Stimulated activated CD4-positive, alpha-beta T cell treated with anti-CD3 and anti-CD28 coated beads, Interleukin-12 subunit alpha, Interleukin-12 subunit beta, amount 100 ng/mL, for 24 hours (primary cell): ENCODE measurements at regions not wholly inside any gene's neighbourhood (a gene's known extent, or its start where the extent isn't known, plus 50 kb on each side); places are given as distances from the start of the nearest gene placed in this dataset.
"Not testable (repeated sequence)": the region's sequence is repeated elsewhere in the genome, so short reads cannot be mapped to it uniquely, and the experiment has no call there.

ENCODE experiments used
- DNase-seq, 2 experiments: peaks; one replicate each; pipeline ENCODE4 v3.0.0-alpha.2; 2020; ENCODE audit warnings: low read depth in 2 of 2

DNA sequence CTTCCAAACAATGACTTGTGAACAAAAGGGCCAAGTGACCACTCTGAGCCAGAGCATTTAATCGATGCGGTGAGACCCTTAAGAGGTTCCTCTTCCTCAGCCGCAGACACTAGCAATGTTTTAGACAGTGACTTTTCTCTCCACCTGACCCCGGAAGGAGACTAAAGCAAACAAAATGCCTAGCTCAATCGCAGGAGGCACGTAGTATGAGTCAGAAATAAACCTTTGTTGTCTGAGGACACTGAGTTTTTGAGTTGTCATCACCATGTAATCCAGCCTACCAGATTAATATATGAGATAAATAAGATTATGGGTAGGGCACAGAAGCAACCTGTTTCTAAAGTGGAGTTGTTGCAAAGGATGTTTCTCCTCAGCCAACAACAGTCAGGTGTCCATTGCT, 326.2 kb upstream of the DUSP10 start:
- DNase-seq = no peak

DNA sequence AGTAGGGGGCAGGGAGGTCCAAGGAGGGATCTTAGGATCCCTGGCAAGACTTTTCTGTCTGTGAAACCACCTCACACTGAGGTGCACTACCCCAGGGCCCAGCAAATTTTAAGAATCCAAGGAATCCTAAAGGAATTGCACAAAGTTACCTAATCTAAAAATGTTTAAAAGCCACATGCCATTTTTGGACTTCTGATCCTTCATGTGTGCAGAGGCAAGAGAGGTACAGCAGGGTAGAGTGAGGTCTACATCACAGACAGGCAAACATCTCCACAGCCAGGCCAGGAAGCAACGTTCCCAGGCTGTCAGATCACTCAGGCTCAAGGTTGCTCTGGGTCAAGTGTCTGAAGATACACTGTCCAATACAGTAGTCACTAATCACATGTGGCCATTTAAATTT, 324.6 kb upstream of the DUSP10 start:
- no peak for DNase-seq

DNA sequence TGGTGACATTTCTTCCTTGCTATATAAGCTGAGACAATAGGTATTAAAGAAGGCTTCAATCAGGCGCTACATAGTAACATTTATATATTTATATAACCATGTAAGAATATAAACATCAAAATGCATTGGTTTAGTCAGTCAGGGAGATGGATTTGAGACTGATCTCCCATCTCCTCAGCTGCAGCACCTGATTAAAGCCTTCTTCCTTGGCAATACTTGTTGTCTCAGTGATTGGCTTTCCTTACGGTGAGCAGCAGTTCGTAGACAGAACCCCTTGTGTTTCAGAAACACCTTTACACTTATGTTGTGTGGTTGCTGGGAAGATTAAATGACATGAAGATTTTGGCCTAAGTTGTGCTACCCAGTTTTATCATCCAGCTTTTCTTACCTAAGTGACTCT, 323.3 kb upstream of the DUSP10 start:
- no peak for DNase-seq

DNA sequence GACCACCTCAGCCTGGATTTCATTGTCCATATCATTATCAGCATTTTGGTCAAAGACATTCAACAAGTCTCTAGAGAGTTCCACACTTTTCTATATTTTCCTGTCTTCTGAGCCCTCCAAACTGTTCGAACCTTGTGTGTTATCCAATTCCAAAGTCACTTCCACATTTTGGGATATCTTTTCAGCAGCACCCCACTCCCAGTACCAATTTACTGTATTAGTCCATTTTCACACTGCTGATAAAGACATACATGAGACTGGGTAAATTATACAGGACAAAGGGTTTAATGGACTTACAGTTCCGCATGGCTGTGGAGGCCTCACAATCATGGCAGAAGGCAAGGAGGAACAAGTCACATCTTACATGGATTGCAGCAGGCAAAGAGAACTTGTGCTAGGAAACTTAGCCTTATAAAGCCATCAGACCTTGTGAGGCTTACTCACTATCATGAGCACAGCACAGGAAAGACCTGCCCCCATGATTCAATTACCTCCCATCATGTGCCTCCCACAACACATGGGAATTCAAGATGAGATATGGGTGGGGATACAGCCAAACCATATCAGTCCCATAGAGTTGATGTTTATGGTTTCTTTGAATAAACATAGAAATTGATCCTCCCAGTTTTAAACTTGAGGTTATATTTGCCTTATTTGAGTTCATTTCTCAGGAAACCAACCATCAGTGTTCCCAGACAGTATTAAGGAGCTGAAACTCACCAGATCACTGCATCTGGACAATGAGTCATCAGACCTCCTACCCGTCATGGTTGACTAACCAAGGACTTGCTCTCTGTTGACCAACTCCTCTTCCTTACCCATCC, 322.7 kb upstream of the DUSP10 start:
- DNase-seq = no peak

DNA sequence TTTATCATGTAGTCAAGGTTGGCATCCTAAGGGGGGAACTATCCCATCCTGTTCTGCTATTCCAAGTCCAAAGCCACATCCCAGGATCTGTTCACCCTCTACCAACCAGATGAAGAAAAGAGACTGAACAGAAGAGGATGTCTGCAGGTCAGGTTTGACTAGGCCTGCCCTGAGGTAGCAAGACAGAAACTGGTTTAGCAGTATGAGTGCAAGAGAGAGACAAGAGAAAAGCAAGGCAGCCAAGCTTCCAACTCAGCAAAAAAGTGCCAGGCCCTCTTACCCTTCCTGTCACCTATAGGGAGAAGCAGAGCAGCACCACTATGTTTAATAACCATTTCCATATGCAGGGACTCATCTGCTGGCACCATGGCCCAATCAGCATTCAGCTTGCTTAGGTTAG, 320.8 kb upstream of the DUSP10 start:
- DNase-seq = no peak

GRCh38 chr1:222061711-222062359, 319.9 kb upstream of the DUSP10 start:
- DNase-seq = no peak

- no peak for DNase-seq
These were observed 318.5 kb upstream of the DUSP10 start for GRCh38 chr1:222060210-222060916.

DNA sequence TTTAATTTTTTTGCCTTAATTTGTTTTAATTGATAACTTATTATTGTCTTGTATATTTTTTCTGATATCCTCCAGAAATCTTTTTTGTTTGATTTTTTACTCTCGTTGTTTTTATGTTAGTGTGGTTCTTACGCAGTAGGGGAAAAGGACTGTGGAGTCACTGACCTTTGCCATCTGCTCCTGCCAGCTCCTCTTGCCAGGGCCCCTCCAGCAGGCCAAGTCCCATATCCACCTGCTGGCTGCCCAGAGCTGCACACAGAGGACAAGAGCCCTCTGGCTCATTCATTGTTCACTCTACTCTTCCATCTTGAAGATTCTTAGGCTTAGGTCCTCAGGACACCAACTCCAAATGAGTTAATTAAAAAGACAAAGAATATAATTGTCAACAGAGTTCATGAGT, 316.4 kb upstream of the DUSP10 start:
- DNase-seq = no peak

GRCh38 chr1:222057162-222057561, 315.3 kb upstream of the DUSP10 start:
- DNase-seq = no peak

DNA sequence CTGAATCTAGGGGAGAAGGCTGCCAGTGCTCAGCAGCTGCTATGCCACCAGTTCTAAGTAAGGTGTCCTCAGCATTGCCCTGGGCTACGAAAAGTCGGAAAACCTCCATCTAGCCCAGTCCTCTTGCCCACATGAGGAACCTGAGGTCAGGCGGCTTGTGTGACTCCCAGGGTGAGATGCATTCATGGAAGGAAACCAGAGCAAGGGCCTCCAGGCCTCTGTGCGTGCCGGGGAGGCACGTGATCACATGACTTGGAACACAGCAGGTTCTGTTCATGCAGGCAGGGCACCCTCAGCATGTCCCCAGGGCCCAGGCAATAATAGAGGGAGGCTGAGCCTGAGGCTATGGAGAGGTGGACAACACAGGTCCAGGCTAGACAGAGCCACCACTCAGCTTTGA, 312.5 kb upstream of the DUSP10 start:
- no peak for DNase-seq

GRCh38 chr1:222053790-222054294, 312.0 kb upstream of the DUSP10 start:
- DNase-seq = no peak

GRCh38 chr1:222051311-222051710, 309.4 kb upstream of the DUSP10 start:
- not testable (repeated sequence) for DNase-seq

- not testable (repeated sequence) for DNase-seq
These were observed 307.8 kb upstream of the DUSP10 start for GRCh38 chr1:222049661-222050060.

GRCh38 chr1:222049176-222049575, 307.3 kb upstream of the DUSP10 start:
- no peak for DNase-seq

DNA sequence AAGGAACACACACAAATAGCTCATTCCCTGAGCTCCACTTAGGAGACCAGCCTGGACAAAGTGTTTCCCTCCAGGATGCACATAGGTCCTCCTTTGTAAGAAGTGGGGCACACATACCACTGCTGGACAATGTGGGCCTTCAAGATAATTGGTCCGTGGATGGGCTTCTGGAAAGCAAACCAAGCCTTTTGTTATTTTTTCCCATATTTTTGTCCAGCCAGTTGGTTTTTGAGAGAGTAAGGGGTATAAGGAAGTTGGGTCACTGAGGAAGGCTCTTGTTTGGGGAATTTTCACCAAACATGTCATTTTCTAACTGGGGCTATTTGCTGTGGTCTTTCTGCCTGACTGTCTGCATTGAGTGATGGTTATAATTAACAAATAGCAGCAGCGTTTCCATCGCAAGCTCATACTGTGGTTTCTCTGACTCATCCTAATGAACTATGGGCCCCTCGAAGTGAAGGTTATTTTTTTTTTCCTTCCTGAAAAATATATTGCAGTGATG, 306.3 kb upstream of the DUSP10 start:
- no peak for DNase-seq

GRCh38 chr1:222047366-222047765, 305.5 kb upstream of the DUSP10 start:
- no peak for DNase-seq

DNA sequence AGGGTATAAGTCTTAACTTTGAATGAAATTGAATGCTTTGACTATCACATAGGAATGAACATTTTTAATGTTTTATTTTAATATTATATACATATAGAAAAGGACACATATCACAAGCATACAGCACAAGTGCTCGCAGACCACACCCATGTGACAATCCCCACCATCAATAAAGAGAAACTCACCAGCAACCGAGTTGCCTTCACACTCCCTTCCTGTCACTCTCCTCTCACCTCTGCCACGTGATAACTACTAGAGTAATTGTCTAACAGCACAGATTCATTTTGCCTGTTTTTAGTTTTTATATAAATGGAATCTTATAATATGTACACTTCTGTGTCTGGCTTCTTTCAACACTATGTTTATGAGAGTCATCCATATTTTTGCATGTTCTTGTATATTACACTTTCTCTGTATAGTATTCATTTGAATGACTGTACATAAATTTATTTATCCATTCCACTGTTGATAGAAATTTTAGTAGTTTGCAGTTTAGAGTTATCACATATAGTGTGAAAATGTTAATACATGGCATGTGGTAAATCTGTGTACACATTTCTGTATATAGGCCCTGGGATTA, 304.9 kb upstream of the DUSP10 start:
- no peak for DNase-seq

GRCh38 chr1:222045786-222046185, 303.9 kb upstream of the DUSP10 start:
- DNase-seq = no peak

DNA sequence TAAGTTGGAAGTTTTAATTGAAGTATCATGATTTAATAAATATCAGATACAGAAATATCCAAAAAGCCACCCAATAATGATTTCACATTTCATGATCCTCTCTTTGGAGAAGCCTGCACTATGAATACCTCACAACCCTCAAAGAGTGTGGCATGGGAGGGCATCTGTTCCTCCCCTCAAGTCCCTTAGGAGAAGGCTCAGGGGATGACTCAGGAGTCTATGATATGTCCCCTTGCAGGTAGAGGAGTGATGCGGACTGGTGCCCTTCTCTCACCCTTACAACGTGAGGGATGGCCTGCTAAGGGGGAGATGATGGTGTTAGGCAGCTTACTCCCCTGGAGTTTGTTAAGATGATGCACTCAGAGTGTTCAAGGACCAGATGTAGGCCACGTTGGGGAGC, 303.3 kb upstream of the DUSP10 start:
- DNase-seq = no peak

DNA sequence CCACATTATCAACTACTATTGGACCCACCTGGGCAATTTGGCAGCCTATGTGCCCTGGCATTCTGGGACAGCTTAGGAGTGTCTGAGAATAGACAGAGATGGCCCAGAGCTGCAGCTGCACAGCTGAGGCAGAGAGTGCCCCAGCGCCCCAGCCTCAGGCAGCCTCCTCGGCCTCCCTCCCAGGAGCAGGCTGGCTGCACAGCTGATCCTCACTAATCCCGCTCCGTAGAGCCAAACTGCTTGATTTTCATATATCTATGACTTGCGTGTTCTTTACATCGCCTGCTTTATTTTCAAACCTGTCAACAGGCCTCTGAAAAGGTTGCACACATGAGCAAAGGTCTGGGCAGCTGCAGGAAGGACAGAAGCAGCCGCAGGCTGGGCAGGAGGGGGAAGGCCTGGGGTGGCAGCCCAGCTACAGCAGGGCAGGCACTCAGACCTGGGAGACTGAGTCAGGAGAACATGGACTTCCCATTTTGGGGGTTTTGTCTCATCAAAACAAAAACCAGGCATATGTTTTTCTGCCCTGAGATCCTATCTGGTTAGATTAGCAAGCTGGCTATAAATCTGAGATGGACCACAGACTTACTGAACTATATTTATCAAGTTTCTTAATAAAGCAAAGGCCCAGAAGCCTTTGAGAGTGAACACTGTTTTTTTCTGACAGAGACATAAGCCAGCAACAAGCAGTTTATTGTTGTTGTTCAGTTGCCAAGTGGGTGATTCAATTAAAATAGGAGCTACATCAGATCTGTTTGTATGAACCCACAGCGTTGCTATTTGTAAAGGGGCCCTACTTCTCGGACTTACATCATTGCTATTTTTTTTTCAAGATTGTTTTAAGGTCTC, 301.8 kb upstream of the DUSP10 start:
- no peak for DNase-seq

GRCh38 chr1:222042120-222042519, 300.2 kb upstream of the DUSP10 start:
- no peak for DNase-seq
